ENCODE measurements at regions not wholly inside any gene's neighbourhood (a gene's known extent, or its start where the extent isn't known, plus 50 kb on each side); places are given as distances from the start of the nearest gene placed in this dataset.
"Not testable (repeated sequence)": the region's sequence is repeated elsewhere in the genome, so short reads cannot be mapped to it uniquely, and the experiment has no call there.

DNA sequence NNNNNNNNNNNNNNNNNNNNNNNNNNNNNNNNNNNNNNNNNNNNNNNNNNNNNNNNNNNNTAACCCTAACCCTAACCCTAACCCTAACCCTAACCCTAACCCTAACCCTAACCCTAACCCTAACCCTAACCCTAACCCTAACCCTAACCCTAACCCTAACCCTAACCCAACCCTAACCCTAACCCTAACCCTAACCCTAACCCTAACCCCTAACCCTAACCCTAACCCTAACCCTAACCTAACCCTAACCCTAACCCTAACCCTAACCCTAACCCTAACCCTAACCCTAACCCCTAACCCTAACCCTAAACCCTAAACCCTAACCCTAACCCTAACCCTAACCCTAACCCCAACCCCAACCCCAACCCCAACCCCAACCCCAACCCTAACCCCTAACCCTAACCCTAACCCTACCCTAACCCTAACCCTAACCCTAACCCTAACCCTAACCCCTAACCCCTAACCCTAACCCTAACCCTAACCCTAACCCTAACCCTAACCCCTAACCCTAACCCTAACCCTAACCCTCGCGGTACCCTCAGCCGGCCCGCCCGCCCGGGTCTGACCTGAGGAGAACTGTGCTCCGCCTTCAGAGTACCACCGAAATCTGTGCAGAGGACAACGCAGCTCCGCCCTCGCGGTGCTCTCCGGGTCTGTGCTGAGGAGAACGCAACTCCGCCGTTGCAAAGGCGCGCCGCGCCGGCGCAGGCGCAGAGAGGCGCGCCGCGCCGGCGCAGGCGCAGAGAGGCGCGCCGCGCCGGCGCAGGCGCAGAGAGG lies 441.3 kb downstream of the OR4F29 start:
- intact Hi-C loops (cut with DNase I; ENCODE audit: low total_unique reads); H3K27ac ChIP-seq; H3K9me3 ChIP-seq; H3K4me1 ChIP-seq; H3K4me3 ChIP-seq; H3K27me3 ChIP-seq; H3K36me3 ChIP-seq (ENCODE audit: low read depth, missing control alignments): not testable (repeated sequence)
- 82% methylated on average over 15 of the region's 37 CpGs; no CpG with 5 or more reads in 1 of the 2 donors for WGBS, 2 donors
- peak; percentile 62 for DNase-seq

MicroRNAs in the stretch of these regions (microRNA counts, 767-probe panel; counts per million panel counts)
- 0 to 152 counts per million in 2 donors for microRNA hsa-miR-1302

Small RNAs in the stretch of these regions (microRNA-seq; reads per million reads assigned to microRNA genes)
- gene MIR6859-1 (ENCODE audit: borderline number of aligned reads in 2 of 2, borderline replicate concordance in 1 of 2) = 0 reads per million in 2 donors
- gene MIR6859-2 (ENCODE audit: borderline number of aligned reads in 2 of 2, borderline replicate concordance in 1 of 2) = 0 reads per million in 2 donors

Small RNAs in the stretch of these regions (small RNA-seq; reads per million reads assigned to genes)
- 0 to 0.28 reads per million in 2 donors for gene AL627309.7
- gene MIR6859-1 = 0 reads per million in 2 donors
- 0 reads per million in 2 donors for gene MIR6859-2
- gene RNU6-1100P = 0 reads per million in 2 donors
